ENCODE measurements at regions not wholly inside any gene's neighbourhood (a gene's known extent, or its start where the extent isn't known, plus 50 kb on each side); places are given as distances from the start of the nearest gene placed in this dataset.

GRCh38 chr12:65667932-65668331, 156.4 kb upstream of the HMGA2 start:
- TF ChIP-seq, protein P1, sequence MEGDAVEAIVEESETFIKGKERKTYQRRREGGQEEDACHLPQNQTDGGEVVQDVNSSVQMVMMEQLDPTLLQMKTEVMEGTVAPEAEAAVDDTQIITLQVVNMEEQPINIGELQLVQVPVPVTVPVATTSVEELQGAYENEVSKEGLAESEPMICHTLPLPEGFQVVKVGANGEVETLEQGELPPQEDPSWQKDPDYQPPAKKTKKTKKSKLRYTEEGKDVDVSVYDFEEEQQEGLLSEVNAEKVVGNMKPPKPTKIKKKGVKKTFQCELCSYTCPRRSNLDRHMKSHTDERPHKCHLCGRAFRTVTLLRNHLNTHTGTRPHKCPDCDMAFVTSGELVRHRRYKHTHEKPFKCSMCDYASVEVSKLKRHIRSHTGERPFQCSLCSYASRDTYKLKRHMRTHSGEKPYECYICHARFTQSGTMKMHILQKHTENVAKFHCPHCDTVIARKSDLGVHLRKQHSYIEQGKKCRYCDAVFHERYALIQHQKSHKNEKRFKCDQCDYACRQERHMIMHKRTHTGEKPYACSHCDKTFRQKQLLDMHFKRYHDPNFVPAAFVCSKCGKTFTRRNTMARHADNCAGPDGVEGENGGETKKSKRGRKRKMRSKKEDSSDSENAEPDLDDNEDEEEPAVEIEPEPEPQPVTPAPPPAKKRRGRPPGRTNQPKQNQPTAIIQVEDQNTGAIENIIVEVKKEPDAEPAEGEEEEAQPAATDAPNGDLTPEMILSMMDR (IDR thresholded peaks at IDR 0.05; ENCODE audit: borderline replicate concordance) = no peak

GRCh38 chr12:65668981-65669695, 155.1 kb upstream of the HMGA2 start:
- no peak overlapping the region for H3K4me3 ChIP-seq
- intact Hi-C loops (cut with micrococcal nuclease) = no loop called here
- TF ChIP-seq, protein P1 (IDR thresholded peaks at IDR 0.05; ENCODE audit: borderline replicate concordance) = no peak
- no peaks in the 10 kb centered on the region for H3K9me3 ChIP-seq (replicated peaks)
- no peaks in the 10 kb centered on the region for H3K4me1 ChIP-seq
- H3K36me3 ChIP-seq = no peaks in the 10 kb centered on the region
- H3K27me3 ChIP-seq (ENCODE audit: low read depth) = peaks cover 16% of the 10 kb centered on the region
- DNase-seq = no peak
- no peak overlapping the region for H3K27ac ChIP-seq (replicated peaks)

More at GRCh38 chr12:65667932-65668331, 156.4 kb upstream of the HMGA2 start:
- no peak for DNase-seq
- intact Hi-C loops (cut with micrococcal nuclease) = no loop called here
- Histone ChIP-seq H3K4me3 (no peak overlapping the region), H3K36me3 (no peaks in the 10 kb centered on the region), H3K27ac (replicated peaks) (no peak overlapping the region), H3K9me3 (replicated peaks) (no peaks in the 10 kb centered on the region), H3K27me3 (ENCODE audit: low read depth) (peaks cover 16% of the 10 kb centered on the region), H3K4me1 (no peaks in the 10 kb centered on the region)

DNA sequence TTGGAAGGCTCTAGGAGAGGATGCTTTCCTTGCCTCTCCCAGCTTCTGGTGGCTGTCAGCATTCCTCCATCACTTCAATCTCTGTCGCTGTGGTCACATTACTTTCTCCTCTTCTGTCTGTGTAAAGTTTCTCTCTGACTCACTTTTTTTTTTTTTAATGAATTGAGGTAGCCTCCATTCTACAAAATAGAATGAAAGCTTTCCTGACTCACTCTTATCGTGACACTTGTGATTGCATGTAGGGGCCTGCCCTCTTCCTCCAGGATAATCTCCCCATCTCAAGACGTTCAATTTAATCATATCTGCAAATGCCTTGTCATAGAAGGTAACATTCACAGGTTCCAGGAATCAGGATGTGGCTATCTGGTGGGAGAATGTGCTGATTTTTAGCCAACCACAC, 153.5 kb upstream of the HMGA2 start:
- Histone ChIP-seq H3K27me3 (ENCODE audit: low read depth) (peaks cover 9% of the 10 kb centered on the region), H3K27ac (replicated peaks) (no peak overlapping the region), H3K4me1 (no peaks in the 10 kb centered on the region), H3K4me3 (no peak overlapping the region), H3K9me3 (replicated peaks) (no peaks in the 10 kb centered on the region), H3K36me3 (no peaks in the 10 kb centered on the region)
- TF ChIP-seq, protein P1 (IDR thresholded peaks at IDR 0.05; ENCODE audit: borderline replicate concordance) = no peak
- no peak for DNase-seq
- intact Hi-C loops (cut with micrococcal nuclease) = no loop called here

GRCh38 chr12:65672441-65672840, 151.8 kb upstream of the HMGA2 start:
- TF ChIP-seq, protein P1 (IDR thresholded peaks at IDR 0.05; ENCODE audit: borderline replicate concordance) = no peak
- H3K27me3 ChIP-seq (ENCODE audit: low read depth) = no peaks in the 10 kb centered on the region
- no peaks in the 10 kb centered on the region for H3K4me1 ChIP-seq
- no peak for DNase-seq
- no peak overlapping the region for H3K4me3 ChIP-seq
- no peak overlapping the region for H3K27ac ChIP-seq (replicated peaks)
- no peaks in the 10 kb centered on the region for H3K36me3 ChIP-seq
- no peaks in the 10 kb centered on the region for H3K9me3 ChIP-seq (replicated peaks)
- intact Hi-C loops (cut with micrococcal nuclease) = no loop called here

DNA sequence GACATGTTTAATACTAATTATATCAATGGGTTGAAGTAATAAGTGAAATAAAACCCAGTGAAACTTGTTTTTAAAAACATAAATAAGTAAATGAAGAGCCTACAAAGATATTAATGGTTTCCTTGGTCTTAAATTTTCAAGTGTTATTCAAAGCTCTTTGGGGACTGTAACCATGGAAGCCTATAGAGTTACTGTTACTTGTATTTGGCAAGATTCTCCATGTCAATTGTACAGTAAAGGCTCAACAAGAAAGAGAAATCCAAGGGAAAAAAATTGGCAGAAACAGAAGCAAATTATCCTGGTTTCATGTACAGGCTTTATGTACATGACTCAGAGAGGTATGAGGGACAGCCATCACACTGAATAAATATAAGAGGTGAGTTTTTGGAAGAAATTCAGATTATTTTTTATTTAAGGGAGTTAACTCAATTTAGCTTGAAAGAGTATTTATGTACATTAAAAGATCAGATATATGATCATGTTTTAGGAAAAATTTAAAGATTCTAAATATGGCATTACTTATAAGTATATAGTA, 151.1 kb upstream of the HMGA2 start:
- intact Hi-C loops (cut with micrococcal nuclease) = no loop called here
- TF ChIP-seq, protein P1 (IDR thresholded peaks at IDR 0.05; ENCODE audit: borderline replicate concordance) = no peak

More for the DNA sequence above, 151.1 kb upstream of the HMGA2 start:
- no peaks in the 10 kb centered on the region for H3K4me1 ChIP-seq
- H3K36me3 ChIP-seq = no peaks in the 10 kb centered on the region
- H3K4me3 ChIP-seq = no peak overlapping the region
- H3K9me3 ChIP-seq (replicated peaks) = no peaks in the 10 kb centered on the region
- H3K27ac ChIP-seq (replicated peaks) = no peak overlapping the region
- no peaks in the 10 kb centered on the region for H3K27me3 ChIP-seq (ENCODE audit: low read depth)
- DNase-seq = no peak

Data from left ventricle myocardium inferior (tissue), 1 donor.